ENCODE measurements at regions not wholly inside any gene's neighbourhood (a gene's known extent, or its start where the extent isn't known, plus 50 kb on each side); places are given as distances from the start of the nearest gene placed in this dataset.

GRCh38 chr2:30371772-30372373, 75.2 kb upstream of the LCLAT1 start:
- no peaks in the 10 kb centered on the region for H3K9me1 ChIP-seq (replicated peaks; ENCODE audit: control insufficient read depth, extremely low read depth, insufficient read depth, low read length)
- no peak overlapping the region for H3K27ac ChIP-seq (ENCODE audit: insufficient read depth, low read depth, low read length)
- CTCF ChIA-PET: no interaction called here
- TF ChIP-seq JUN (IDR thresholded peaks at IDR 0.05; ENCODE audit: borderline replicate concordance, insufficient read depth, insufficient read length, low read depth) (no peak), MAX (IDR thresholded peaks at IDR 0.05; ENCODE audit: insufficient read depth, insufficient read length) (no peak), EZH2 (IDR thresholded peaks at IDR 0.05; ENCODE audit: borderline replicate concordance, low read depth, low read length, severe bottlenecking) (no peak), POLR2AphosphoS5 (IDR thresholded peaks at IDR 0.05; ENCODE audit: insufficient read depth, low read depth, low read length) (no peak), FOS (IDR thresholded peaks at IDR 0.05; ENCODE audit: borderline replicate concordance, insufficient read depth, low read length) (no peak), POLR2A (IDR thresholded peaks at IDR 0.05; ENCODE audit: low read depth, low read length) (no peak), GATA2 (IDR thresholded peaks at IDR 0.05; ENCODE audit: insufficient read depth, insufficient read length, low read depth, low read length) (no peak), MYC (IDR thresholded peaks at IDR 0.05; ENCODE audit: low read depth, low read length) (no peak)
- TF ChIP-seq, protein P1, sequence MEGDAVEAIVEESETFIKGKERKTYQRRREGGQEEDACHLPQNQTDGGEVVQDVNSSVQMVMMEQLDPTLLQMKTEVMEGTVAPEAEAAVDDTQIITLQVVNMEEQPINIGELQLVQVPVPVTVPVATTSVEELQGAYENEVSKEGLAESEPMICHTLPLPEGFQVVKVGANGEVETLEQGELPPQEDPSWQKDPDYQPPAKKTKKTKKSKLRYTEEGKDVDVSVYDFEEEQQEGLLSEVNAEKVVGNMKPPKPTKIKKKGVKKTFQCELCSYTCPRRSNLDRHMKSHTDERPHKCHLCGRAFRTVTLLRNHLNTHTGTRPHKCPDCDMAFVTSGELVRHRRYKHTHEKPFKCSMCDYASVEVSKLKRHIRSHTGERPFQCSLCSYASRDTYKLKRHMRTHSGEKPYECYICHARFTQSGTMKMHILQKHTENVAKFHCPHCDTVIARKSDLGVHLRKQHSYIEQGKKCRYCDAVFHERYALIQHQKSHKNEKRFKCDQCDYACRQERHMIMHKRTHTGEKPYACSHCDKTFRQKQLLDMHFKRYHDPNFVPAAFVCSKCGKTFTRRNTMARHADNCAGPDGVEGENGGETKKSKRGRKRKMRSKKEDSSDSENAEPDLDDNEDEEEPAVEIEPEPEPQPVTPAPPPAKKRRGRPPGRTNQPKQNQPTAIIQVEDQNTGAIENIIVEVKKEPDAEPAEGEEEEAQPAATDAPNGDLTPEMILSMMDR (IDR thresholded peaks at IDR 0.05; ENCODE audit: extremely low read depth in 1 of 2, insufficient read depth in 1 of 2, low read depth in 1 of 2, low read length in 2 of 2): no peak
- H3K9me3 ChIP-seq (replicated peaks; ENCODE audit: control insufficient read depth, insufficient read depth, low read length): no peaks in the 10 kb centered on the region
- H3K27me3 ChIP-seq (ENCODE audit: control insufficient read depth in 2 of 2, insufficient read depth in 2 of 2, low read length in 2 of 2): no peaks in the 10 kb centered on the region
- H3K4me2 ChIP-seq (ENCODE audit: insufficient read depth, low read length): no peak overlapping the region
- no TSS peak for BruUV-seq (replicated peaks)
- H3K36me3 ChIP-seq (ENCODE audit: control insufficient read depth in 2 of 2, extremely low read depth in 1 of 2, insufficient read depth in 2 of 2, low read length in 2 of 2): no peaks in the 10 kb centered on the region
- no peaks in the 10 kb centered on the region for H3K79me2 ChIP-seq (ENCODE audit: control insufficient read depth, insufficient read depth, low read length)
- intact Hi-C loops (cut with micrococcal nuclease): no loop called here
- H2AFZ ChIP-seq (ENCODE audit: low read depth, low read length): no peak overlapping the region
- no peaks in the 10 kb centered on the region for H3K4me1 ChIP-seq (ENCODE audit: control insufficient read depth, extremely low read depth, insufficient read depth, low read length)
- H3K9ac ChIP-seq (replicated peaks; ENCODE audit: extremely low read depth, insufficient read depth, low read length): no peak overlapping the region
- no peaks in the 10 kb centered on the region for H4K20me1 ChIP-seq (replicated peaks; ENCODE audit: control insufficient read depth, extremely low read depth, insufficient read depth, low read length)
- no peak overlapping the region for H3K4me3 ChIP-seq (replicated peaks in 1 of 3; ENCODE audit: insufficient read depth in 1 of 3, low read depth in 1 of 3, low read length in 3 of 3)
- POLR2A ChIA-PET: no interaction called here
- DNase-seq (ENCODE audit: low read depth, low spot score): no peak
- dilution Hi-C loops (cut with MboI; ENCODE audit: extremely low pct_ligation_motif_present, low sequenced_read_pairs): no loop called here
- no peak for FAIRE-seq

Measured in endothelial cell of umbilical vein (primary cell).